H9 (cell line): ENCODE measurements at regions not wholly inside any gene's neighbourhood (a gene's known extent, or its start where the extent isn't known, plus 50 kb on each side); places are given as distances from the start of the nearest gene placed in this dataset.

ENCODE experiments used
- DNase-seq: peaks from one replicate; pipeline ENCODE4 v3.0.0-alpha.2; 2017
- H2AFZ ChIP-seq: one replicate; pipeline ENCODE4 v1.6.1; 2013; ENCODE audit warnings: mild to moderate bottlenecking, low read length, control low read depth, moderate library complexity
- H2AK5ac ChIP-seq: 2 replicates; pipeline ENCODE4 v1.6.1; 2013; ENCODE audit warnings: low read length, control low read depth, mixed read lengths; ENCODE audit not compliant: insufficient read length
- H2BK120ac ChIP-seq: one replicate; pipeline ENCODE4 v1.6.1; 2013; ENCODE audit warnings: low read depth, mild to moderate bottlenecking, low read length, control low read depth, inconsistent platforms; ENCODE audit not compliant: poor library complexity, severe bottlenecking
- H2BK12ac ChIP-seq: 2 replicates; pipeline ENCODE4 v1.6.1; 2013; ENCODE audit warnings: low read length, control low read depth, mixed read lengths, low read depth; ENCODE audit not compliant: insufficient read length
- H2BK15ac ChIP-seq: 2 replicates; pipeline ENCODE4 v1.6.1; 2013; ENCODE audit warnings: low read depth, low read length, control low read depth
- H2BK20ac ChIP-seq: one replicate; pipeline ENCODE4 v1.6.1; 2013; ENCODE audit warnings: low read depth, mild to moderate bottlenecking, low read length, control low read depth, inconsistent platforms; ENCODE audit not compliant: poor library complexity, severe bottlenecking
- H2BK5ac ChIP-seq: 2 replicates; pipeline ENCODE4 v1.6.1; 2013; ENCODE audit warnings: low read length, control low read depth, mixed read lengths; ENCODE audit not compliant: insufficient read length
- H3K14ac ChIP-seq: 2 replicates; pipeline ENCODE4 v1.6.1; 2013; ENCODE audit warnings: low read length, control low read depth; ENCODE audit not compliant: insufficient read depth
- H3K18ac ChIP-seq: 2 replicates; pipeline ENCODE4 v1.6.1; 2013; ENCODE audit warnings: low read depth, mild to moderate bottlenecking, mixed read lengths, low read length, control low read depth; ENCODE audit not compliant: insufficient read length
- H3K23ac ChIP-seq: 2 replicates; pipeline ENCODE4 v1.6.1; 2013; ENCODE audit warnings: low read length, control low read depth, mixed read lengths, low read depth; ENCODE audit not compliant: insufficient read length
- H3K23me2 ChIP-seq: 2 replicates; pipeline ENCODE4 v1.6.1; 2013; ENCODE audit warnings: low read depth, mild to moderate bottlenecking, mixed read lengths, low read length, control low read depth; ENCODE audit not compliant: insufficient read length, poor library complexity, severe bottlenecking
- H3K27ac ChIP-seq: 2 replicates; pipeline ENCODE4 v1.5.1; 2013; ENCODE audit warnings: low read length, control low read depth, mixed read lengths, low read depth; ENCODE audit not compliant: insufficient read length
- H3K27me3 ChIP-seq: 2 replicates; pipeline ENCODE4 v1.6.1; 2013; ENCODE audit warnings: low read length, control low read depth, inconsistent platforms; ENCODE audit not compliant: insufficient read depth
- H3K4ac ChIP-seq: 2 replicates; pipeline ENCODE4 v1.6.1; 2013; ENCODE audit warnings: low read depth, mild to moderate bottlenecking, control low read depth, inconsistent platforms, low read length, moderate library complexity
- H3K4me1 ChIP-seq: 2 replicates; pipeline ENCODE4 v1.6.1; 2013; ENCODE audit warnings: low read length, control low read depth, inconsistent platforms; ENCODE audit not compliant: insufficient read depth
- H3K4me2 ChIP-seq: 2 replicates; pipeline ENCODE4 v1.6.1; 2013; ENCODE audit warnings: low read length, control low read depth, mixed read lengths; ENCODE audit not compliant: insufficient read length, insufficient read depth
- H3K56ac ChIP-seq: 2 replicates; pipeline ENCODE4 v1.6.1; 2013; ENCODE audit warnings: low read depth, mild to moderate bottlenecking, mixed read lengths, low read length, control low read depth; ENCODE audit not compliant: insufficient read length
- H3K79me1 ChIP-seq: 2 replicates; pipeline ENCODE4 v1.6.1; 2013; ENCODE audit warnings: low read depth, mild to moderate bottlenecking, moderate library complexity, low read length, control low read depth, inconsistent platforms; ENCODE audit not compliant: insufficient read depth, poor library complexity, severe bottlenecking
- H3K79me2 ChIP-seq: 2 replicates; pipeline ENCODE4 v1.6.1; 2013; ENCODE audit warnings: low read length, control low read depth, inconsistent platforms; ENCODE audit not compliant: insufficient read depth
- H3K9ac ChIP-seq: 2 replicates; pipeline ENCODE4 v1.6.1; 2013; ENCODE audit warnings: low read length, control low read depth, mixed read lengths; ENCODE audit not compliant: insufficient read length; ENCODE audit errors: extremely low read depth
- H3K9me3 ChIP-seq: one replicate; pipeline ENCODE4 v1.6.1; 2013; ENCODE audit warnings: low read depth, low read length, inconsistent platforms; ENCODE audit not compliant: control insufficient read depth
- H3T11ph ChIP-seq: one replicate; pipeline ENCODE4 v1.6.1; 2013; ENCODE audit warnings: mild to moderate bottlenecking, low read length, control low read depth, inconsistent platforms
- H4K20me1 ChIP-seq: one replicate; pipeline ENCODE4 v1.6.1; 2013; ENCODE audit not compliant: control insufficient read depth, insufficient read length, insufficient read depth
- H4K5ac ChIP-seq: 2 replicates; pipeline ENCODE4 v1.6.1; 2013; ENCODE audit warnings: low read depth, mild to moderate bottlenecking, mixed read lengths, low read length, control low read depth; ENCODE audit not compliant: insufficient read length
- H4K8ac ChIP-seq: replicated peaks from 2 replicates; pipeline ENCODE4 v1.6.1; 2013; ENCODE audit warnings: low read length, control low read depth, mixed read lengths, low read depth; ENCODE audit not compliant: insufficient read length
- H4K91ac ChIP-seq: 2 replicates; pipeline ENCODE4 v1.6.1; 2013; ENCODE audit warnings: low read depth, mild to moderate bottlenecking, moderate library complexity, mixed read lengths, low read length, control low read depth; ENCODE audit not compliant: insufficient read length
- H3K27ac Mint-ChIP-seq, 3 experiments: 2 replicates in 2 of 3; 3 replicates in 1 of 3; pipeline ENCODE4 v1.8.0; 2020 to 2021; ENCODE audit warnings: mixed read lengths in 3 of 3, mild to moderate bottlenecking in 1 of 3, moderate library complexity in 1 of 3
- H3K27me3 Mint-ChIP-seq: 2 replicates; pipeline ENCODE4 v1.8.0; 2021; ENCODE audit warnings: low read depth, mild to moderate bottlenecking, moderate library complexity, mixed read lengths
- H3K36me3 Mint-ChIP-seq, 3 experiments: 2 replicates in 2 of 3; 3 replicates in 1 of 3; pipeline ENCODE4 v1.8.0; 2020 to 2021; ENCODE audit warnings: low read depth in 3 of 3, mixed read lengths in 3 of 3; ENCODE audit not compliant: insufficient read depth in 1 of 3
- H3K4me1 Mint-ChIP-seq, 2 experiments: 2 replicates each; pipeline ENCODE4 v1.8.0; 2020; ENCODE audit warnings: mixed read lengths in 2 of 2
- H3K4me3 Mint-ChIP-seq, 2 experiments: 2 replicates in 1 of 2; 3 replicates in 1 of 2; pipeline ENCODE4 v1.8.0; 2020 to 2021; ENCODE audit warnings: mild to moderate bottlenecking in 2 of 2, mixed read lengths in 2 of 2, moderate library complexity in 1 of 2
- H3K9me3 Mint-ChIP-seq, 2 experiments: 2 replicates in 1 of 2; 3 replicates in 1 of 2; pipeline ENCODE4 v1.8.0; 2020; ENCODE audit warnings: mild to moderate bottlenecking in 2 of 2, mixed read lengths in 2 of 2, moderate library complexity in 1 of 2
- CTCF ChIP-seq: fragments of 200-600 bp; sonication (generic); conservative IDR thresholded peaks from 3 replicates; pipeline ENCODE4 v1.8.0; 2021; ENCODE audit warnings: antibody characterized with exemption, mild to moderate bottlenecking
- WGBS: extraction: QIAGEN DNeasy Blood & Tissue Kit; methylation state at CpG from one replicate; pipeline ENCODE4 v1.1.7; 2013; ENCODE audit warnings: missing lambda C conversion rate, low lambda C conversion rate, mixed read lengths; ENCODE audit not compliant: insufficient read length; ENCODE audit errors: extremely low coverage; 5-methylcytosine and 5-hydroxymethylcytosine counted together

- peaks cover 5% of the 10 kb centered on the region; the same call in 1 of the 2 replicates for H3K27me3 Mint-ChIP-seq
- Histone ChIP-seq H2BK5ac (no peak overlapping the region), H3K4ac (no peak overlapping the region), H3K27ac (no peak overlapping the region), H2AFZ (no peak overlapping the region), H3K9ac (no peak overlapping the region), H3K56ac (no peak overlapping the region), H4K91ac (no peak overlapping the region), H4K20me1 (no peaks in the 10 kb centered on the region), H3K79me2 (no peaks in the 10 kb centered on the region), H3K9me3 (no peaks in the 10 kb centered on the region), H3K79me1 (no peaks in the 10 kb centered on the region), H3K4me2 (no peak overlapping the region), H2BK15ac (no peak overlapping the region), H3T11ph (no peak overlapping the region), H2BK120ac (no peak overlapping the region), H3K18ac (no peak overlapping the region), H2AK5ac (no peak overlapping the region), H4K8ac (no peak overlapping the region), H4K5ac (no peak overlapping the region), H3K27me3 (no peaks in the 10 kb centered on the region), H2BK20ac (no peak overlapping the region), H3K14ac (no peak overlapping the region), H3K23ac (no peak overlapping the region), H2BK12ac (no peak overlapping the region), H3K4me1 (no peaks in the 10 kb centered on the region), H3K23me2 (no peaks in the 10 kb centered on the region)
- H3K36me3 Mint-ChIP-seq, result no peaks in the 10 kb centered on the region; a peak in 1 of 7 replicates
- WGBS, result no CpG with 5 or more reads among the region's 3 CpGs
- DNase-seq, result no peak
- no peak overlapping the region for H3K4me3 Mint-ChIP-seq
- no peaks in the 10 kb centered on the region for H3K9me3 Mint-ChIP-seq
- no peak overlapping the region for H3K27ac Mint-ChIP-seq
- no peak for TF ChIP-seq CTCF
- H3K4me1 Mint-ChIP-seq, result no peaks in the 10 kb centered on the region
These were observed 98.0 kb upstream of the DDX18 start for GRCh38 chr2:117716505-117716904.
